ENCODE measurements at regions not wholly inside any gene's neighbourhood (a gene's known extent, or its start where the extent isn't known, plus 50 kb on each side); places are given as distances from the start of the nearest gene placed in this dataset.

- DNase-seq: no peak
Measured at GRCh38 chr1:172979828-172980227, 70.9 kb downstream of the TNFSF18 start.

GRCh38 chr1:172980456-172980855 lies 70.3 kb downstream of the TNFSF18 start:
- no peak for DNase-seq

- DNase-seq: no peak
Measured at GRCh38 chr1:172980971-172981370, 69.8 kb downstream of the TNFSF18 start.
